H9 (cell line): ENCODE measurements at regions not wholly inside any gene's neighbourhood (a gene's known extent, or its start where the extent isn't known, plus 50 kb on each side); places are given as distances from the start of the nearest gene placed in this dataset.

Source experiments
- DNase-seq: peaks from one replicate; pipeline ENCODE4 v3.0.0-alpha.2; 2017
- H2AFZ ChIP-seq: one replicate; pipeline ENCODE4 v1.6.1; 2013; ENCODE audit warnings: mild to moderate bottlenecking, low read length, control low read depth, moderate library complexity
- H2AK5ac ChIP-seq: 2 replicates; pipeline ENCODE4 v1.6.1; 2013; ENCODE audit warnings: low read length, control low read depth, mixed read lengths; ENCODE audit not compliant: insufficient read length
- H2BK120ac ChIP-seq: one replicate; pipeline ENCODE4 v1.6.1; 2013; ENCODE audit warnings: low read depth, mild to moderate bottlenecking, low read length, control low read depth, inconsistent platforms; ENCODE audit not compliant: poor library complexity, severe bottlenecking
- H2BK12ac ChIP-seq: 2 replicates; pipeline ENCODE4 v1.6.1; 2013; ENCODE audit warnings: low read length, control low read depth, mixed read lengths, low read depth; ENCODE audit not compliant: insufficient read length
- H2BK15ac ChIP-seq: 2 replicates; pipeline ENCODE4 v1.6.1; 2013; ENCODE audit warnings: low read depth, low read length, control low read depth
- H2BK20ac ChIP-seq: one replicate; pipeline ENCODE4 v1.6.1; 2013; ENCODE audit warnings: low read depth, mild to moderate bottlenecking, low read length, control low read depth, inconsistent platforms; ENCODE audit not compliant: poor library complexity, severe bottlenecking
- H2BK5ac ChIP-seq: 2 replicates; pipeline ENCODE4 v1.6.1; 2013; ENCODE audit warnings: low read length, control low read depth, mixed read lengths; ENCODE audit not compliant: insufficient read length
- H3K14ac ChIP-seq: 2 replicates; pipeline ENCODE4 v1.6.1; 2013; ENCODE audit warnings: low read length, control low read depth; ENCODE audit not compliant: insufficient read depth
- H3K18ac ChIP-seq: 2 replicates; pipeline ENCODE4 v1.6.1; 2013; ENCODE audit warnings: low read depth, mild to moderate bottlenecking, mixed read lengths, low read length, control low read depth; ENCODE audit not compliant: insufficient read length
- H3K23ac ChIP-seq: 2 replicates; pipeline ENCODE4 v1.6.1; 2013; ENCODE audit warnings: low read length, control low read depth, mixed read lengths, low read depth; ENCODE audit not compliant: insufficient read length
- H3K23me2 ChIP-seq: 2 replicates; pipeline ENCODE4 v1.6.1; 2013; ENCODE audit warnings: low read depth, mild to moderate bottlenecking, mixed read lengths, low read length, control low read depth; ENCODE audit not compliant: insufficient read length, poor library complexity, severe bottlenecking
- H3K27ac ChIP-seq: 2 replicates; pipeline ENCODE4 v1.5.1; 2013; ENCODE audit warnings: low read length, control low read depth, mixed read lengths, low read depth; ENCODE audit not compliant: insufficient read length
- H3K27me3 ChIP-seq: 2 replicates; pipeline ENCODE4 v1.6.1; 2013; ENCODE audit warnings: low read length, control low read depth, inconsistent platforms; ENCODE audit not compliant: insufficient read depth
- H3K4ac ChIP-seq: 2 replicates; pipeline ENCODE4 v1.6.1; 2013; ENCODE audit warnings: low read depth, mild to moderate bottlenecking, control low read depth, inconsistent platforms, low read length, moderate library complexity
- H3K4me1 ChIP-seq: 2 replicates; pipeline ENCODE4 v1.6.1; 2013; ENCODE audit warnings: low read length, control low read depth, inconsistent platforms; ENCODE audit not compliant: insufficient read depth
- H3K4me2 ChIP-seq: 2 replicates; pipeline ENCODE4 v1.6.1; 2013; ENCODE audit warnings: low read length, control low read depth, mixed read lengths; ENCODE audit not compliant: insufficient read length, insufficient read depth
- H3K56ac ChIP-seq: 2 replicates; pipeline ENCODE4 v1.6.1; 2013; ENCODE audit warnings: low read depth, mild to moderate bottlenecking, mixed read lengths, low read length, control low read depth; ENCODE audit not compliant: insufficient read length
- H3K79me1 ChIP-seq: 2 replicates; pipeline ENCODE4 v1.6.1; 2013; ENCODE audit warnings: low read depth, mild to moderate bottlenecking, moderate library complexity, low read length, control low read depth, inconsistent platforms; ENCODE audit not compliant: insufficient read depth, poor library complexity, severe bottlenecking
- H3K79me2 ChIP-seq: 2 replicates; pipeline ENCODE4 v1.6.1; 2013; ENCODE audit warnings: low read length, control low read depth, inconsistent platforms; ENCODE audit not compliant: insufficient read depth
- H3K9ac ChIP-seq: 2 replicates; pipeline ENCODE4 v1.6.1; 2013; ENCODE audit warnings: low read length, control low read depth, mixed read lengths; ENCODE audit not compliant: insufficient read length; ENCODE audit errors: extremely low read depth
- H3K9me3 ChIP-seq: one replicate; pipeline ENCODE4 v1.6.1; 2013; ENCODE audit warnings: low read depth, low read length, inconsistent platforms; ENCODE audit not compliant: control insufficient read depth
- H3T11ph ChIP-seq: one replicate; pipeline ENCODE4 v1.6.1; 2013; ENCODE audit warnings: mild to moderate bottlenecking, low read length, control low read depth, inconsistent platforms
- H4K20me1 ChIP-seq: one replicate; pipeline ENCODE4 v1.6.1; 2013; ENCODE audit not compliant: control insufficient read depth, insufficient read length, insufficient read depth
- H4K5ac ChIP-seq: 2 replicates; pipeline ENCODE4 v1.6.1; 2013; ENCODE audit warnings: low read depth, mild to moderate bottlenecking, mixed read lengths, low read length, control low read depth; ENCODE audit not compliant: insufficient read length
- H4K8ac ChIP-seq: replicated peaks from 2 replicates; pipeline ENCODE4 v1.6.1; 2013; ENCODE audit warnings: low read length, control low read depth, mixed read lengths, low read depth; ENCODE audit not compliant: insufficient read length
- H4K91ac ChIP-seq: 2 replicates; pipeline ENCODE4 v1.6.1; 2013; ENCODE audit warnings: low read depth, mild to moderate bottlenecking, moderate library complexity, mixed read lengths, low read length, control low read depth; ENCODE audit not compliant: insufficient read length
- H3K27ac Mint-ChIP-seq, 3 experiments: 2 replicates in 2 of 3; 3 replicates in 1 of 3; pipeline ENCODE4 v1.8.0; 2020 to 2021; ENCODE audit warnings: mixed read lengths in 3 of 3, mild to moderate bottlenecking in 1 of 3, moderate library complexity in 1 of 3
- H3K27me3 Mint-ChIP-seq: 2 replicates; pipeline ENCODE4 v1.8.0; 2021; ENCODE audit warnings: low read depth, mild to moderate bottlenecking, moderate library complexity, mixed read lengths
- H3K36me3 Mint-ChIP-seq, 3 experiments: 2 replicates in 2 of 3; 3 replicates in 1 of 3; pipeline ENCODE4 v1.8.0; 2020 to 2021; ENCODE audit warnings: low read depth in 3 of 3, mixed read lengths in 3 of 3; ENCODE audit not compliant: insufficient read depth in 1 of 3
- H3K4me1 Mint-ChIP-seq, 2 experiments: 2 replicates each; pipeline ENCODE4 v1.8.0; 2020; ENCODE audit warnings: mixed read lengths in 2 of 2
- H3K4me3 Mint-ChIP-seq, 2 experiments: 2 replicates in 1 of 2; 3 replicates in 1 of 2; pipeline ENCODE4 v1.8.0; 2020 to 2021; ENCODE audit warnings: mild to moderate bottlenecking in 2 of 2, mixed read lengths in 2 of 2, moderate library complexity in 1 of 2
- H3K9me3 Mint-ChIP-seq, 2 experiments: 2 replicates in 1 of 2; 3 replicates in 1 of 2; pipeline ENCODE4 v1.8.0; 2020; ENCODE audit warnings: mild to moderate bottlenecking in 2 of 2, mixed read lengths in 2 of 2, moderate library complexity in 1 of 2
- WGBS: extraction: QIAGEN DNeasy Blood & Tissue Kit; methylation state at CpG from one replicate; pipeline ENCODE4 v1.1.7; 2013; ENCODE audit warnings: missing lambda C conversion rate, low lambda C conversion rate, mixed read lengths; ENCODE audit not compliant: insufficient read length; ENCODE audit errors: extremely low coverage; 5-methylcytosine and 5-hydroxymethylcytosine counted together
- TF ChIP-seq, protein P1 (sequence below): fragments of 200-600 bp; sonication (generic); conservative IDR thresholded peaks from 3 replicates; pipeline ENCODE4 v1.8.0; 2021; ENCODE audit warnings: antibody characterized with exemption, mild to moderate bottlenecking

DNA sequence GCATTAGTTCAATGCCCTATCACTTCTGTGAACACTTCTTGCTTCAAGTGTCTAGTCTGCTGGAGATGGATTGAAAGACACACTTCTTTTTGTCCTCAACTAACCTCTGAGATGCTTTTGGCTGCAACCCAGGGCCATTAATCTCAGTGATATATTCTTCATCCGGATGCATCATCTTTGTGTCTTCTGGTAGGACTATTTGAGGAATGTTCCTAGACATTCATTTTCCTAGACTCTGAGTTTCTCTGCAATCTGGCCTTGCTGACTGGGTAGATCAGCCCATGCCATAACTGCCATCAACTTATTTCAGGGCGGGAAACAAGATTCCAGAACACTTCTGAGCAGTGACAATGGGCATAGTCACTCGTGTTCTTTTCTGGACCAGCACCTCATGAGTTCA, 329.4 kb downstream of the PDGFC start:
- no peak overlapping the region for H4K91ac ChIP-seq
- H2BK15ac ChIP-seq, result no peak overlapping the region
- no peaks in the 10 kb centered on the region for H3K79me2 ChIP-seq
- no peaks in the 10 kb centered on the region for H3K23me2 ChIP-seq
- no peak overlapping the region for H3K14ac ChIP-seq
- H2BK120ac ChIP-seq, result no peak overlapping the region
- H2BK5ac ChIP-seq, result no peak overlapping the region
- H3K56ac ChIP-seq, result no peak overlapping the region
- no peaks in the 10 kb centered on the region for H3K79me1 ChIP-seq
- H3K4me3 Mint-ChIP-seq, result no peak overlapping the region
- no peak overlapping the region for H3K23ac ChIP-seq
- H3K27ac Mint-ChIP-seq, result no peak overlapping the region
- no peaks in the 10 kb centered on the region for H3K36me3 Mint-ChIP-seq
- H4K20me1 ChIP-seq, result no peaks in the 10 kb centered on the region
- no peaks in the 10 kb centered on the region for H3K27me3 ChIP-seq
- no peak overlapping the region for H3K9ac ChIP-seq
- WGBS, result no CpG with 5 or more reads among the region's 3 CpGs
- DNase-seq, result no peak
- H2AK5ac ChIP-seq, result no peak overlapping the region
- TF ChIP-seq, protein P1, sequence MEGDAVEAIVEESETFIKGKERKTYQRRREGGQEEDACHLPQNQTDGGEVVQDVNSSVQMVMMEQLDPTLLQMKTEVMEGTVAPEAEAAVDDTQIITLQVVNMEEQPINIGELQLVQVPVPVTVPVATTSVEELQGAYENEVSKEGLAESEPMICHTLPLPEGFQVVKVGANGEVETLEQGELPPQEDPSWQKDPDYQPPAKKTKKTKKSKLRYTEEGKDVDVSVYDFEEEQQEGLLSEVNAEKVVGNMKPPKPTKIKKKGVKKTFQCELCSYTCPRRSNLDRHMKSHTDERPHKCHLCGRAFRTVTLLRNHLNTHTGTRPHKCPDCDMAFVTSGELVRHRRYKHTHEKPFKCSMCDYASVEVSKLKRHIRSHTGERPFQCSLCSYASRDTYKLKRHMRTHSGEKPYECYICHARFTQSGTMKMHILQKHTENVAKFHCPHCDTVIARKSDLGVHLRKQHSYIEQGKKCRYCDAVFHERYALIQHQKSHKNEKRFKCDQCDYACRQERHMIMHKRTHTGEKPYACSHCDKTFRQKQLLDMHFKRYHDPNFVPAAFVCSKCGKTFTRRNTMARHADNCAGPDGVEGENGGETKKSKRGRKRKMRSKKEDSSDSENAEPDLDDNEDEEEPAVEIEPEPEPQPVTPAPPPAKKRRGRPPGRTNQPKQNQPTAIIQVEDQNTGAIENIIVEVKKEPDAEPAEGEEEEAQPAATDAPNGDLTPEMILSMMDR, result no peak
- no peak overlapping the region for H2BK12ac ChIP-seq
- H3K4me1 ChIP-seq, result no peaks in the 10 kb centered on the region; the same call in 1 of the 2 replicates
- H3K9me3 ChIP-seq, result no peaks in the 10 kb centered on the region
- H3K27ac ChIP-seq, result no peak overlapping the region
- no peak overlapping the region for H4K8ac ChIP-seq
- no peak overlapping the region for H2AFZ ChIP-seq
- no peak overlapping the region for H4K5ac ChIP-seq
- peaks cover 4 to 10% of the 10 kb centered on the region in 2 experiments for H3K4me1 Mint-ChIP-seq
- H3K4me2 ChIP-seq, result no peak overlapping the region
- H2BK20ac ChIP-seq, result no peak overlapping the region
- no peak overlapping the region for H3T11ph ChIP-seq
- H3K9me3 Mint-ChIP-seq, result no peaks in the 10 kb centered on the region
- H3K27me3 Mint-ChIP-seq, result no peaks in the 10 kb centered on the region
- H3K4ac ChIP-seq, result no peak overlapping the region
- no peak overlapping the region for H3K18ac ChIP-seq
